Testis (tissue), 2 donors: ENCODE measurements at regions not wholly inside any gene's neighbourhood (a gene's known extent, or its start where the extent isn't known, plus 50 kb on each side); places are given as distances from the start of the nearest gene placed in this dataset.

Source experiments
- CTCF ChIP-seq, 3 experiments: fragments of 450-650 bp in 2 of 3; fragments of 200-600 bp in 1 of 3; sonication (generic) in 1 of 3; IDR thresholded peaks; one replicate each; pipeline ENCODE4 v1.5.1; 2016 to 2019; ENCODE audit warnings: antibody characterized with exemption in 3 of 3, mild to moderate bottlenecking in 2 of 3, moderate library complexity in 1 of 3
- POLR2A ChIP-seq: fragments of 450-650 bp; IDR thresholded peaks from one replicate; pipeline ENCODE4 v1.6.1; 2017; ENCODE audit warnings: antibody characterized with exemption, mild to moderate bottlenecking, moderate library complexity

- TF ChIP-seq CTCF (IDR thresholded peaks at IDR 0.05) (no peak), POLR2A (no peak)
These were observed 263.5 kb upstream of the FERD3L start for GRCh38 chr7:19408706-19409220.
